NCI-H2107 treated with DMSO at 0.1 percent for 48 hours (cell line): ENCODE measurements at regions not wholly inside any gene's neighbourhood (a gene's known extent, or its start where the extent isn't known, plus 50 kb on each side); places are given as distances from the start of the nearest gene placed in this dataset.
"Not testable (repeated sequence)": the region's sequence is repeated elsewhere in the genome, so short reads cannot be mapped to it uniquely, and the experiment has no call there.

Experiments used
- DNase-seq: peaks from one replicate; lab custom pipeline; 2025; ENCODE audit not compliant: unreplicated experiment; lab: John Stamatoyannopoulos, UW

GRCh38 chr4:138804711-138805110 is 210.9 kb upstream of the NOCT start:
- DNase-seq: no peak

GRCh38 chr4:138803051-138803450 is 212.5 kb upstream of the NOCT start:
- DNase-seq: no peak

DNA sequence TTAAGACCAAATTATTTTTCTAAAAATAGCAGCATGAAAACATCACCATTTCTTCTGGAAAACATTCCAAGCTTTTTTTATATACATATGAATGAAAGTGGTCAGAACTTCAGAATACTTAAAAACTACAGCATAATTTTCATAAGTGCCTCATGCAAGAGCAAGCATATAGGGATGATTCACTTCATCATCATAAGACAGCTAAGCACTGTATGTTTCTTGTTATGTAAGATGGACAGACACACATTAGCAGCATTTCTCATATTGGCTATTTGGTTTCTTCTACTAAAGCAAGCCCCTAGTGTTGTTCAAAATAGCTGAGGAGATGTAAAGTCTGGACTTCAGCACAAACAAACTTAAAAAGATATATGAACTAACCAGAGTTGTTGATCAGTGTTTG is 213.1 kb upstream of the NOCT start:
- DNase-seq: no peak

DNA sequence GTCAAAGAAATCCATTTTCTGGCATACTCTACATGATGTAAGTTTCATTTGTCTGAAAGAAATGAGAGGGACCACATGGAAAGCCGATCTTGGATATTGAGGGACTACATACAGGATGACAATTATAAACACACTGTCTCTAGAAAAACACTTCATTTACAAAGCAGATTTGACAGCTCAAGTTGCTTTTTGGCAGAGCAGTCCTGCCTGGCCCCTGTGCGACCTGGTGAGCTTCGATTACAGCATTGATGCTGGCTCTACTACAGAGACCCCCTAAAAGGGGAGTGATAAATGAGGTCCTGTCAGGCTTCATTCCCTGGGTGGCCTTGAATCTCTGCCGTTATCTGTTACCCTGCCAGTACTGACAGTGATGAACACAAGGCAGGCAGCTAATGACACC is 215.2 kb upstream of the NOCT start:
- no peak for DNase-seq

DNA sequence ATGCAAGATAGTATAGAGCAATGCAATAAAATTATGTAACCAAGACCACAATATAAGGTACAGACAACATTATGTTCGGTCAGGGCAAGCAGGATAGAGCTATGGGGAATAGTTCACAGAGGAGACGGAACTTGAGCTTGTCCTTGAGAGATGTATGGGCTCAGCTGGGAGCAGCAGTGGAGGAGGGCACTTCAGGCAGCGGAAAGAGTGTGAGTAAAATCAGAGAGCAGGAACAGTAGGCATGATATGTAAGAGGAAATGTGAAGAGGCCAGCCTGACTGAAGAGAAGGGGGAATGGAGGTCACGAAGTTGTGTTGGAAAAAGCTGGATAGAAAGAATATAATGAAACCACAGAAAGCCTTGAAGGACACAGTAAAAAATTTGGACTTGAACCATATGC is 217.2 kb upstream of the NOCT start:
- DNase-seq: no peak

GRCh38 chr4:138797646-138798045 is 217.9 kb upstream of the NOCT start:
- DNase-seq: no peak

DNA sequence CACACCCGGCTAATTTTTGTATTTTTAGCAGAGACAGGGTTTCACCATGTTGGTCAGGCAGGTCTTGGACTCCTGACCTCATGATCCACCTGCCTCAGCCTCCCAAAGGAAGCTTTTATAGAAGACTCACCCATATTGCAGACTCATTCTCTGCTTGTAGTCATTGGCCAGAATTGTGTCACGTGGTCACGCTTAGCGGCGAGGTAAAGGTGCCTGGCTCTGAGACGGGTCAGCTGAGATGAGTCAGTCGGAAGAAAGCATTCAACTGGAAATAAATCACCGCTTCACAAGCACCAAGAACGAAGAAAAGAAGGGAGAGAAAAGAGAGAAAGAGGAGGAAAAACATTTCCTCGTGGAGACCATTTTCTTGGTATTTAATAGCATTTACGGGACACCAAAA is 218.8 kb upstream of the NOCT start:
- DNase-seq: no peak

DNA sequence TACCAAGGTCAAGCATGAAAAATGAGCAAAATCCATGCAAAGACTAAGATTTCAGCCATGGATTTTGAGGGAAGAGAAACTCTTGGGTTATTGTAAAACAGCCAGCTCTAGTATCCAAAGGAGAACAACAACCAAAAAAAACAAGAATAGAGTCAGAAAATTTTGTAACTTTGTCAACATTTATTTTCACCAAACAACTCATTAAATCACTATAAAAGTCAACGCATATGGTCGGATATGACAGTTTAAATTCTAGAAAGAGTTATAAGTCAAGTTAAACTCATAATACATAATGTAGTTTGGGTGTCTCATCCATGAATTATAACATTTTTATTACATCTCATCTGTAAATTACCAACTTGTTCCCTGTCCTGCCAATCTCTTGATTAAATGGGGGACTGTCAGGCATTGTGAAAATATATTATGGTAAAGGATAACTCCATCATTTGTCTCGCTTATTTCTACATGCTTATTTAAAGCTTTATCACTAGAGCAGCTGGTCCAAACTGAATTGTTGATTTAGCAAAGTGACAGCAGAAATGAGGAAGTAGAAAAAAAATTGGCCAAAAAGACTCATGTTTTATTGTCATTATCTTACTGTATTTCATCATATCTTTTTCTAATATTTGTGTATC is 224.8 kb upstream of the NOCT start:
- DNase-seq: no peak

GRCh38 chr4:138789796-138790195 is 225.8 kb upstream of the NOCT start:
- no peak for DNase-seq

GRCh38 chr4:138788857-138789256 is 226.7 kb upstream of the NOCT start:
- DNase-seq: no peak

- no peak for DNase-seq
Measured at GRCh38 chr4:138788267-138788790, 227.3 kb upstream of the NOCT start.

DNA sequence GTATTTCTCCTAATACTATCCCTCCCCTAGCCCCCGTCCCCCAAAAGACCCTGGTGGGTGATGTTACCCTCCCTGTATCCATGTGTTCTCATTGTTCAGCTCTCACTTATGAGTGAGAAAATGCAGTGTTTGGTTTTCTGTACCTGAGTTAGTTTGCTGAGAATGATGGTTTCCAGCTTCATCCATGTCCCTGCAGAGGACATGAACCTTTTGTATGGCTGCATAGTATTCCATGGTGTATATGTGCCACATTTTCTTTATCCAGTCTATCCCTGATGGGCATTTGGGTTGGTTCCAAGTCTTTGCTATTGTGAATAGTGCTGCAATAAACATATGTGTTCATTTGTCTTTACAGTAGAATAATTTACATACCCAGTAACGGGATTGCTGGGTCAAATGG is 235.8 kb upstream of the NOCT start:
- DNase-seq: not testable (repeated sequence)

GRCh38 chr4:138775890-138776289 is 239.7 kb upstream of the NOCT start:
- no peak for DNase-seq

- no peak for DNase-seq
Measured at GRCh38 chr4:138775489-138775888, 240.1 kb upstream of the NOCT start.

GRCh38 chr4:138774940-138775339 is 240.6 kb upstream of the NOCT start:
- no peak for DNase-seq

DNA sequence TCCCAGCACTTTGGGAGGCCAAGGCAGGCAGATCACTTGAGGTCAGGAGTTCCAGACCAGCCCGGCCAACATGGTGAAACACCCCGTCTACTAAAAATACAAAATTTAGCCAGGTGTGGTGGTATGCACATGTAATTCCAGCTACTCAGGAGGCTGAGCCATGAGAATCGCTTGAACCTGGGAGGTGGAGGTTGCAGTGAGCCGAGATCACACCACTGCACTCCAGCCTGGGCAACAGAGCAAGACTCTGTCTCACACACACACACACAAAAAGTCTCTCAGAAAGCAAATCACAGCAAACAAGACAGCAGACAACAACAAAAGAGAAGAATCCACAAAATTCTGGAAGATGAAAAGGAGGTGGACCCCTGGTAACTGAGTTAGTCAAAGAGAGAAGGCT is 241.5 kb upstream of the NOCT start:
- DNase-seq: not testable (repeated sequence)

DNA sequence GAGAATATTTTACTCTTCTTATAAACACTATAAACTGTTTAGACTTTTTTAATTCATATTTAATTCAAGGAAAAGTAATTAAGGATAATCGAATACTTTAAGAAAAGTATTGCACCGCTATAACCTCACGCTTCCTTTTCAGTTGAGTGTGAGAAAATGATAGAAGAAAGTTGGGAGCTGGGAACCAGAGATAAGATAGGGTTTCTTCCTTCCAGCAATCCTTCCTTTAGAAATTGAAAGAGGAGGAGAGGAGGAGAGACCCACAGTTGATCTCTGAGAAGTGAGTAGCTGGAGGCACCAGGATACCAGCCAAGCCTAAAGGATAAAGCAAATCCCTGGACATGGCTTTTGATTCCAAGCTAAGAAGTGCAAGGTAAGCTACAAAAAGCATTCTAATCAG is 242.3 kb upstream of the NOCT start:
- DNase-seq: no peak

DNA sequence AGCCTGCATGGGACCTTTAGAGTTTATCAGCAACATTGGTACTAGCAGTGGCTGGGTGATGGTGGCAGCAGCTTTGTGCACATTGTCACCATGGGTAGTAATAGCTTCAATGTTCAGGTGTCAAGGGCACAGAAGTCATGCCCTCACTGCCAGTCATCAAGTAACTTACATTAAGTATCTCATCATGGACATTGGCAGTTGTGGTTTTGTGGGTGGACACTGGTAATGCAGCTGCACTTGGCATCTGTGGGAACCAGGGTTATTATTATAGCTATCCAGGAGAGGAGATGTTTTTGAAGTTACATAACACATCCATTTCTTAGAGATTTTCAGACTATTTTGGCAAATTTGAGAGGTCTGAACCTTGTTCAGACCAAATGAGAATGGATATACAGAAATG is 243.2 kb upstream of the NOCT start:
- DNase-seq: no peak

DNA sequence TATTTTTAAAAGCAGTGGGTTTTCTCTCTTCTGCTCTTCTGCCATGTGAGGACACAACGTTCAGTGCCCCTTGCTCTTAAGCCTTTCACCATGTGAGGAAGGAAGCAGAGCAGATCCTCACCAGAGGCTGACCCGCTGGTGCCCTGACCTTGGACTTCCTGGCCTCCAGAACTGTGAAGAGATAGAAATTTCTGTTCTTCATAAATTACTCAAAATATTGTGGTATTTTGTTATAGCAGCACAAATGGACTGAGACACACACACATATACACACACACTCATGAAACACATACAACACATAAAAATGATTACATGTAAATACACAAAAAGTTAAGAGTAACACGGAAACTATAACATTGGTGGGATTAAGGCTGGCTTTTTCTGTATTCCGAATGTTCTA is 244.8 kb upstream of the NOCT start:
- DNase-seq: no peak

GRCh38 chr4:138766332-138766731 is 249.2 kb upstream of the NOCT start:
- DNase-seq: no peak

- no peak for DNase-seq
Measured at GRCh38 chr4:138765442-138765841, 250.1 kb upstream of the NOCT start.

- DNase-seq: no peak
Measured at GRCh38 chr4:138761638-138762220, 253.9 kb upstream of the NOCT start.

DNA sequence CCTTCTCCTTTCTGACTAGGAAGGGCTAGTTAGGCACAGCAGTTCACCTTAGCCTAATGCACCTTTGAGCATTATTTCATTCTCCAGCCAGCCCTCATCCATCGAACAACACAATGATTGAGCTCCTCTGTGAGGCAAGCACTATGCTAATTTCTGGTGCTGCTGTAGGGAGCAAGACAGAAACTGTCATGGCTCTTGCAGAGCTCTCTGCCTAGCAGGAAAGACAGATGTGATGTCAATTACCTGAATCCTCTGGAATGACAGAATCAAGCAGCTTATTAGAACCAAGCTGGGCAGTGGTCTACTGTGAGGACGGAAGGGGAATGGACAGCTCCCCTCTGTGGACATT is 256.1 kb upstream of the NOCT start:
- no peak for DNase-seq
